KOPT-K1 (cell line): ENCODE measurements at regions not wholly inside any gene's neighbourhood (a gene's known extent, or its start where the extent isn't known, plus 50 kb on each side); places are given as distances from the start of the nearest gene placed in this dataset.
"Not testable (repeated sequence)": the region's sequence is repeated elsewhere in the genome, so short reads cannot be mapped to it uniquely, and the experiment has no call there.

Experiments used
- H3K27ac ChIP-seq: fragments of 200-600 bp; sonication (generic); 2 replicates; pipeline ENCODE4 v1.5.1; 2016; ENCODE audit warnings: antibody characterized with exemption, mild to moderate bottlenecking, low read depth, low read length; ENCODE audit not compliant: poor library complexity, severe bottlenecking
- H3K36me3 ChIP-seq: fragments of 200-600 bp; sonication (generic); 2 replicates; pipeline ENCODE4 v1.5.1; 2017; ENCODE audit warnings: antibody characterized with exemption, mild to moderate bottlenecking, low read length, moderate library complexity; ENCODE audit not compliant: insufficient read depth
- H3K9me3 ChIP-seq: fragments of 200-600 bp; sonication (generic); 2 replicates; pipeline ENCODE4 v1.5.1; 2017; ENCODE audit warnings: antibody characterized with exemption, low read length, mild to moderate bottlenecking; ENCODE audit not compliant: insufficient read depth, poor library complexity, severe bottlenecking

- Histone ChIP-seq H3K9me3 (no peaks in the 10 kb centered on the region), H3K36me3 (no peaks in the 10 kb centered on the region), H3K27ac (no peak overlapping the region)
These were observed 1859.1 kb upstream of the PCDH20 start for GRCh38 chr13:63274772-63275171.

DNA sequence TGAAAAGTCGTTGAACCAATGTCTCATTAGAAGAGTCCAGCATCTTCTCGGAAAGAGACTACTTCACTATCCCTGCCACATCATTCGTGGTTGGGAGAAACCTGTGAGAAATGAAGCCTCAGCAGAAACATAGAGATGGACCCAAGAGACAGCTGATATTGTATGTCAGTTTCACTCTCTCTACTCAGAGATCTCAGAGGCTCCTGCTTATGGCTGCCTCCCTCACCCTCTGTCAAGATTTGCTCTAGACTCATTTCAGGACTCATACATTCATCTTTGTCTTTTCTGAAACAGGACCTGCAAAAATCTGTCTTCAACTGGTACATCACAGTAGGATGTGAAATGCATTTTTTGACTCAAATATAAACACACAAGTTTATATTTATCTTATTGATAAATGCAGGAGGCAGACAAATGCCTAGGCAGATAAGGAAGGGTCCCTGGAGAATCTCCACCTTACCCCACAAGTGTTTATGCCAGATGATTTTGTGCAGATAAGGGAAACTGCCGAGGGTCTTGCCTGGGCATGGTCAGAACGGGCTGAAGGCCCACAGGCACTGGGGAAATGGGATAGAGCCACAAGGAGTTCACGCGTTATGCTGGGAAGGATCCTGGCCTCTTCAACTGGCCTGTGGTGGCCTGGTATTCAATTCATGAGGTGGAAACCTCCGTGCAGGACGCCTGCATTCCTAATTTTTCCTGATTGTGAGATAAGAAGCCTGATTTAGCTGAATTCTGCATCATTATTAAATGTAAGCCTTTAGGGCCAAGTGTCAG lies 1834.0 kb upstream of the PCDH20 start:
- H3K36me3 ChIP-seq, result no peaks in the 10 kb centered on the region
- H3K9me3 ChIP-seq, result no peaks in the 10 kb centered on the region
- H3K27ac ChIP-seq, result no peak overlapping the region

DNA sequence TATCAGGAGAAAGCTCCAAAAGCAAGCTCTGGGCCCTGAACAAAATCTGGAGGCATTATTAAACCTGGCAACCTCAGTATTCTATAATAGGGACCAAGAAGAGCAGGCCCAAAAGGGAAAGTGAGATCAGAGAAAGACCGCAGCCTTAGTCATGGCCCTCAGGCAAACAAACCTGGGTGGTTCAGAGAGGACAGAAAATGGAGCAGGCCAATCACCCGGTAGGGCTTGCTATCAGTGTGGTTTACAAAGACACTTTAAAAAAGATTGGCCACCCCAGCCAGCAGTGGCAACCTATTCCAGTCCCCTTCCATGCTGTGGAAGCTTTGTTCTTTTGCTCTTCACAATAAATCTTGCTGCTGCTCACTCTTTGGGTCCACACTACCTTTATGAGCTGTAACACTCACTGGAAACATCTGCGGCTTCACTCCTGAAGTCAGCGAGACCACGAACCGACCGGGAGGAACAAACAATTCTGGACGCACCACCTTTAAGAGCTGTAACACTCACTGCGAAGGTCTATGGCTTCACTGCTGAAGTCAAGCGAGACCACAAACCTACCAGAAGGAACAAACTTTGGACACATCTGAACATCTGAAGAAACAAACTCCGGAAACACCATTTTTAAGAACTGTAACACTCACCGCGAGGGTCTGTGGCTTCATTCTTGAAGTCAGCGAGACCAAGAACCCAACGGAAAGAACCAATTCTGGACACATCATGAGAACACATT lies 1821.2 kb upstream of the PCDH20 start:
- not testable (repeated sequence) for H3K36me3 ChIP-seq, H3K9me3 ChIP-seq, H3K27ac ChIP-seq

DNA sequence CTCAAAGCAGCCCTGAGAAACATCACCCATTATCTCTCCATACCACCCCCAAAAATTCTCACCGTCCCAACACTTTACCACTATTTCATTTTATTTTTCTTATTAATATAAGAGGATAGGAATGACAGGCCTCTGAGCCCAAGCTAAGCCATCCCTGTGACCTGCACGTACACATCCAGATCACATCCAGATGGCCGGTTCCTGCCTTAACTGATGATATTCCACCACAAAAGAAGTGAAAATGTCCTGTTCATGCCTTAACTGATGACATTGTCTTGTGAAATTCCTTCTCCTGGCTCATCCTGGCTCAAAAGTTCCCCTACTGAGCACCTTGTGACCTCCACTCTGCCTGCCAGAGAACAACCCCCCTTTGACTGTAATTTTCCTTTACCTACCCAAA lies 1802.9 kb upstream of the PCDH20 start:
- H3K36me3 ChIP-seq, H3K9me3 ChIP-seq, H3K27ac ChIP-seq: not testable (repeated sequence)

DNA sequence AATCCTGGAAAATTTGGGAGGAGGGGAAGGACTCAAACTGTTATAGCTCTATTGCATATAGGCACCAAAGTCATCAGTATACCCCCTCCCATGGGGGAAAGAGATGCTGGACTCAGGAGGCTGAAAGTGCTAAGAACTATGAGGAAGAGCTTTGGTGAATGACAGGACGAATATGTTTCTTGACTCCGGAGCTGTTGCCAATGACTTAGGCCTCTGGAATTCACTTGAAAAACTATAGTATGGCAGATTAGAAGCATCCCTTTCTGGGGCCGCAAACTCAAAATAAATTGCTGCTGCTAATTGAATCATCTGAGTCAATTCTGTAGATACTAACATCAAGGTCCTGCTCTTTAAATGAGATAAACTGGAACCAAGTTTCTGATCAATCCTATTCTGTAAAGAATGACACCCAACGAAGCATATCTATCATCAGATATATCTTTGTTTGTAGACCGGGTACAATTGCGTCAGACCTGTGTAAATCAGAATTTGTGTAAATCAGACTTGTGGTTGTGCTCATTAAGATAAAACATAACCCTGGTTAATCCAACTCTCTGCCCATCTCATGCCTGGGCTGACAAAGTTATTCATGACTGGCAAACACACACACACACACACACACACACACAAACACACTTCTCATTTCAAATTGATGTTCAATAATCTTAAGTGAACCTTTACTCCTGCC lies 1793.8 kb upstream of the PCDH20 start:
- Histone ChIP-seq H3K36me3 (no peaks in the 10 kb centered on the region), H3K27ac (no peak overlapping the region), H3K9me3 (no peaks in the 10 kb centered on the region)

DNA sequence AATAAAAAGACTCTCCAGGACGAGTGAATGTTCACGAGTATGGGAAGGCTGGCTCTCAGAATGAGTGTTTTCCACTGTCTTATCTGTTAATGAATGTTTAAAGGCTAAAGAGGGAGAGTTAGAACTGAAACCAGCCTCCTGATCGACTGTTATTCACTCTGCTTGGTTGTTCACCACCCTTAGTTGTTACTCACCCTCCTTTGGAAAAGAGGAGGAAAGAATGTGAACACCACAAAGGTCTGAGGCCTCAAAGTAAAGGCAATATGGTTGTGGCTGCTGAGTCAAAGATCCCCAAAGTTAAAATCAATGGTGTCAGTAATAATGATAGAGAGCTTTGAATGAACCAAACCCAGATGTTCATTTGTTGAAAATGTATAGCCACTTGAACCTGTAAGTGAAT lies 1793.2 kb upstream of the PCDH20 start:
- Histone ChIP-seq H3K36me3 (no peaks in the 10 kb centered on the region), H3K9me3 (no peaks in the 10 kb centered on the region), H3K27ac (no peak overlapping the region)

- no peak overlapping the region for H3K27ac ChIP-seq
- H3K36me3 ChIP-seq, result no peaks in the 10 kb centered on the region
These were observed 1790.8 kb upstream of the PCDH20 start for GRCh38 chr13:63206461-63206860.

DNA sequence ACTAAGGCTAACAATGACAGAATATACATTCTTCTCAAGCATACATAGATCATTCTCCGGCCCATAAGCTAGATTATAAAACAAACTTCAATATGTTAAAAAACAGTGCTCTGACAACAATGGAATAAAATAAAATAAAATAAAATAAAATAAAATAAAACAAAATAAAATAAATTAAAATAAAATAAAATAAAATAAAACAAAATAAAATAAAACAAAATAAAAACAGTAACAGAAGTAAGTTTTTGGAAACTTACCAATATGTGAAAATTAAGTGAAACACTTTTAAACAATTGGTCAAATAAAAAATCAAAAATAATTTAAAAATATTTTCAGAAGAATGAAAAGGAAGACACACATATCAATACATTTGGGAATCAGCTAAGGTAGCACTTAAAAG lies 1785.8 kb upstream of the PCDH20 start:
- Histone ChIP-seq H3K9me3 (no peaks in the 10 kb centered on the region), H3K27ac (no peak overlapping the region), H3K36me3 (no peaks in the 10 kb centered on the region)

More at GRCh38 chr13:63206461-63206860, 1790.8 kb upstream of the PCDH20 start:
- H3K9me3 ChIP-seq, result no peaks in the 10 kb centered on the region

DNA sequence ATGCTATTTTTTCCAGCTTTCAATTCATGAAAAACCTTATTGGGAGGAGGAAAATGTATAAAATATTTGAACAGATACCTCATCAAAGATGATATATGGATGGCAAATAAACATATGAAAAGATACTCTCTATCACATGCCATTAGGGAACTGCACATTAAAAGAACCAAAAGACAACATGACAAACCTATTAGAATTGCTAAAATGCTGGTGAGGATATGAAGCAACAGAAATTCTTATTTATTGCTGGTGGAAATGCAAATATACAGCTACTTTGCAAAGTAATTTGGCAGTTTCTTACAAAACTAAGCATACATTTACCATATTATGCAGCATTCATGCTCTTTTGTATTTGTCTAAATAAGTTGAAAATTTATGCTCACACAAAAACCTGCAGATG lies 1783.9 kb upstream of the PCDH20 start:
- Histone ChIP-seq H3K36me3 (no peaks in the 10 kb centered on the region), H3K9me3 (no peaks in the 10 kb centered on the region), H3K27ac (no peak overlapping the region)

- H3K9me3 ChIP-seq, result no peaks in the 10 kb centered on the region
- no peak overlapping the region for H3K27ac ChIP-seq
- H3K36me3 ChIP-seq, result no peaks in the 10 kb centered on the region
These were observed 1782.4 kb upstream of the PCDH20 start for GRCh38 chr13:63198071-63198470.

- Histone ChIP-seq H3K36me3 (no peaks in the 10 kb centered on the region), H3K9me3 (no peaks in the 10 kb centered on the region), H3K27ac (no peak overlapping the region)
These were observed 1780.1 kb upstream of the PCDH20 start for GRCh38 chr13:63195726-63196125.

- H3K36me3 ChIP-seq, result no peaks in the 10 kb centered on the region
- no peaks in the 10 kb centered on the region for H3K9me3 ChIP-seq
- H3K27ac ChIP-seq, result no peak overlapping the region
These were observed 1775.1 kb upstream of the PCDH20 start for GRCh38 chr13:63190742-63191141.

GRCh38 chr13:63190219-63190618 lies 1774.6 kb upstream of the PCDH20 start:
- H3K27ac ChIP-seq, result no peak overlapping the region
- H3K9me3 ChIP-seq, result no peaks in the 10 kb centered on the region
- no peaks in the 10 kb centered on the region for H3K36me3 ChIP-seq

- no peaks in the 10 kb centered on the region for H3K9me3 ChIP-seq
- no peaks in the 10 kb centered on the region for H3K36me3 ChIP-seq
- H3K27ac ChIP-seq, result no peak overlapping the region
These were observed 1774.1 kb upstream of the PCDH20 start for GRCh38 chr13:63189712-63190111.

- Histone ChIP-seq H3K27ac (no peak overlapping the region), H3K9me3 (no peaks in the 10 kb centered on the region), H3K36me3 (no peaks in the 10 kb centered on the region)
These were observed 1769.0 kb upstream of the PCDH20 start for GRCh38 chr13:63184693-63185092.
